Stomach (tissue), 8 donors: ENCODE measurements at regions not wholly inside any gene's neighbourhood (a gene's known extent, or its start where the extent isn't known, plus 50 kb on each side); places are given as distances from the start of the nearest gene placed in this dataset.

Source experiments
- DNase-seq, 2 donors: peaks; one replicate each; pipeline versions ENCODE4 v3.0.0 to v3.0.0-alpha.2; 2013 to 2019
- H3K27ac ChIP-seq, 5 donors: fragments of 200-600 bp in 4 of 5; sonication (generic) in 4 of 5; one replicate each; pipeline ENCODE4 v1.5.1; 2013 to 2019; ENCODE audit warnings: mild to moderate bottlenecking in 1 of 5, moderate library complexity in 1 of 5
- H3K27me3 ChIP-seq, 3 donors: fragments of 200-600 bp; sonication (generic); one replicate each; pipeline ENCODE4 v1.5.1; 2017 to 2019; ENCODE audit warnings: mixed run types in 1 of 3
- H3K36me3 ChIP-seq, 4 donors: fragments of 200-600 bp; sonication (generic); 1 replicate in 3 of 4; 2 replicates in 1 of 4; pipeline ENCODE4 v1.5.1; 2016 to 2019
- H3K4me1 ChIP-seq, 4 donors: fragments of 200-600 bp; sonication (generic); one replicate each; pipeline ENCODE4 v1.5.1; 2016 to 2019
- H3K4me3 ChIP-seq, 4 donors: fragments of 200-600 bp; sonication (generic) in 3 of 4; one replicate each; pipeline ENCODE4 v1.5.1; 2016 to 2019; ENCODE audit warnings: mild to moderate bottlenecking in 1 of 4
- H3K9me3 ChIP-seq, 4 donors: fragments of 200-600 bp; sonication (generic); one replicate each; pipeline ENCODE4 v1.5.1; 2016 to 2019
- EP300 ChIP-seq: sonication (generic); formaldehyde crosslinking; IDR thresholded peaks from one replicate; pipeline ENCODE4 v1.6.1; 2017; ENCODE audit warnings: antibody characterized with exemption
- POLR2A ChIP-seq, 4 donors: fragments of 450-650 bp; IDR thresholded peaks; one replicate each; pipeline ENCODE4 v1.6.1; 2016; ENCODE audit warnings: antibody characterized with exemption in 4 of 4, control low read depth in 2 of 4, mild to moderate bottlenecking in 1 of 4, moderate library complexity in 1 of 4
- POLR2AphosphoS5 ChIP-seq, 3 donors: sonication (generic); formaldehyde crosslinking; IDR thresholded peaks; one replicate each; pipeline ENCODE4 v1.6.1; 2016; ENCODE audit warnings: antibody characterized with exemption in 3 of 3
- WGBS, 5 donors: extraction: QIAGEN DNeasy Blood & Tissue Kit in 3 of 5; methylation state at CpG; one replicate each; pipeline versions ENCODE4 v1.1.5 to v1.1.7; 2013 to 2018; 5-methylcytosine and 5-hydroxymethylcytosine counted together
- intact Hi-C: fragments of 100-400 bp; cut with DNase I; formaldehyde crosslinking; loops from one replicate; pipeline ENCODE4 v1.15.1; 2023; ENCODE audit warnings: low total_unique reads
- TF ChIP-seq, protein P1 (sequence below), 7 experiments: fragments of 450-650 bp in 4 of 7; fragments of 200-600 bp in 3 of 7; sonication (generic) in 3 of 7; IDR thresholded peaks; one replicate each; pipeline ENCODE4 v1.5.1; 2016 to 2019; ENCODE audit warnings: antibody characterized with exemption in 7 of 7, control low read depth in 2 of 7, mild to moderate bottlenecking in 1 of 7
- donor health status: healthy with polysubstance abuse.
- donor health status: Bipolar disorder and iron deficiency.
- donor health status: healthy.

- no peak overlapping the region for H3K4me3 ChIP-seq
- peaks cover 0 to 6% (median 0%) of the 10 kb centered on the region in 3 donors for H3K27me3 ChIP-seq
- H3K36me3 ChIP-seq: no peaks in the 10 kb centered on the region
- TF ChIP-seq POLR2AphosphoS5 (IDR thresholded peaks at IDR 0.05): no peak
- H3K27ac ChIP-seq: no peak overlapping the region
- DNase-seq: no peak
- no peaks in the 10 kb centered on the region for H3K4me1 ChIP-seq
- WGBS, 5 donors: 62 to 78% (median 75%) methylated on average over 5 of the region's 5 CpGs
- intact Hi-C loops: no loop called here
- H3K9me3 ChIP-seq: no peaks in the 10 kb centered on the region
These were observed 111.7 kb upstream of the PLXNA4 start for GRCh38 chr7:132687981-132688383.

DNA sequence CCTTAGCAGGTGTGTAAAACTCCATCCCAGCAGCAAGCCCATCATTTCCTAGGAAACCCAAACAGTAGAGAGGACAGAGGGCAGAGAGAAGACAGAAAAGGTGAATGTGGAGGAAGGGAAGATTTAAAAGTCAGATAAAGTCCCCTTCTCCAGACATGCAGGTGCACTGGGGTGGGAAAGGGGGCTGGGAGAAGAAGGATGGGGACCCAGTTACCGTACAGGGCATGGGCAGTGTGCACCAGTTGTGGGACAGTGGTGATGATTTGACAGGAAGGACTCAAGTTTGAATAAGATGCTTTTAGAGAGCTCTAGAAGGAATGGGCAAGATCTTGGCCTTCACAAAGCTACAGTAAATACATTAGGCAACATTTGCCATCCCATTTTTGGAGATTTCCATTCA is 110.7 kb upstream of the PLXNA4 start:
- TF ChIP-seq POLR2A (IDR thresholded peaks at IDR 0.05) (no peak), EP300 (no peak), POLR2AphosphoS5 (IDR thresholded peaks at IDR 0.05) (no peak)
- TF ChIP-seq, protein P1, sequence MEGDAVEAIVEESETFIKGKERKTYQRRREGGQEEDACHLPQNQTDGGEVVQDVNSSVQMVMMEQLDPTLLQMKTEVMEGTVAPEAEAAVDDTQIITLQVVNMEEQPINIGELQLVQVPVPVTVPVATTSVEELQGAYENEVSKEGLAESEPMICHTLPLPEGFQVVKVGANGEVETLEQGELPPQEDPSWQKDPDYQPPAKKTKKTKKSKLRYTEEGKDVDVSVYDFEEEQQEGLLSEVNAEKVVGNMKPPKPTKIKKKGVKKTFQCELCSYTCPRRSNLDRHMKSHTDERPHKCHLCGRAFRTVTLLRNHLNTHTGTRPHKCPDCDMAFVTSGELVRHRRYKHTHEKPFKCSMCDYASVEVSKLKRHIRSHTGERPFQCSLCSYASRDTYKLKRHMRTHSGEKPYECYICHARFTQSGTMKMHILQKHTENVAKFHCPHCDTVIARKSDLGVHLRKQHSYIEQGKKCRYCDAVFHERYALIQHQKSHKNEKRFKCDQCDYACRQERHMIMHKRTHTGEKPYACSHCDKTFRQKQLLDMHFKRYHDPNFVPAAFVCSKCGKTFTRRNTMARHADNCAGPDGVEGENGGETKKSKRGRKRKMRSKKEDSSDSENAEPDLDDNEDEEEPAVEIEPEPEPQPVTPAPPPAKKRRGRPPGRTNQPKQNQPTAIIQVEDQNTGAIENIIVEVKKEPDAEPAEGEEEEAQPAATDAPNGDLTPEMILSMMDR (IDR thresholded peaks at IDR 0.05): no peak
- peaks cover 0 to 6% (median 0%) of the 10 kb centered on the region in 3 donors for H3K27me3 ChIP-seq
- WGBS, 5 donors: 77 to 91% (median 85%) methylated on average over 1 of the region's 1 CpG
- intact Hi-C loops: no loop called here
- no peak overlapping the region for H3K4me3 ChIP-seq
- H3K27ac ChIP-seq: no peak overlapping the region
- no peaks in the 10 kb centered on the region for H3K4me1 ChIP-seq
- DNase-seq: no peak
- no peaks in the 10 kb centered on the region for H3K36me3 ChIP-seq
- no peaks in the 10 kb centered on the region for H3K9me3 ChIP-seq

DNA sequence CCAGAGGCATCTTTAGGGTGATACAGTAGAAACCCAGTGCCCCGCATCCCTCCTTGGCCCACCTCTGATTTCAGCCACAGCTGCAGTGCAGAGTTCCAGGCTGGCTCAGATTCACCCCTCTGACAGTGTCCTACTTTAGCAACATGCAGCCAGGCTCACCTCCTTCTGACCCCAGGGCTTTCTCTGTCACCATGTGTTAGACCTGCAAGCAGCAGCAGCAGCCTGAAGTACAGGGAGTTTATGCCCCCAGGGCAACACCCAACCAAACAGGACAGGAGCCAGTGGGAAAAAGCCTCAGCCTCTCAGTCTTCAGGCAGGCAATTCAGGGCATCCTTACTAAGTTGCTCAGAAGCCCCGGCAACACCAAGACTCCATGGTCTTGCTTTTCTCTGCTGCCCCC is 109.0 kb upstream of the PLXNA4 start:
- H3K27me3 ChIP-seq: peaks cover 0 to 6% (median 0%) of the 10 kb centered on the region in 3 donors
- TF ChIP-seq POLR2A (IDR thresholded peaks at IDR 0.05) (no peak), EP300 (no peak), POLR2AphosphoS5 (IDR thresholded peaks at IDR 0.05) (no peak)
- TF ChIP-seq, protein P1 (IDR thresholded peaks at IDR 0.05): no peak
- no peaks in the 10 kb centered on the region for H3K4me1 ChIP-seq
- H3K27ac ChIP-seq: no peak overlapping the region
- H3K4me3 ChIP-seq: no peak overlapping the region
- H3K36me3 ChIP-seq: no peaks in the 10 kb centered on the region
- 89 to 100% (median 95%) methylated on average over 2 of the region's 2 CpGs for WGBS, 5 donors
- no peaks in the 10 kb centered on the region for H3K9me3 ChIP-seq
- intact Hi-C loops: no loop called here
- DNase-seq: no peak

DNA sequence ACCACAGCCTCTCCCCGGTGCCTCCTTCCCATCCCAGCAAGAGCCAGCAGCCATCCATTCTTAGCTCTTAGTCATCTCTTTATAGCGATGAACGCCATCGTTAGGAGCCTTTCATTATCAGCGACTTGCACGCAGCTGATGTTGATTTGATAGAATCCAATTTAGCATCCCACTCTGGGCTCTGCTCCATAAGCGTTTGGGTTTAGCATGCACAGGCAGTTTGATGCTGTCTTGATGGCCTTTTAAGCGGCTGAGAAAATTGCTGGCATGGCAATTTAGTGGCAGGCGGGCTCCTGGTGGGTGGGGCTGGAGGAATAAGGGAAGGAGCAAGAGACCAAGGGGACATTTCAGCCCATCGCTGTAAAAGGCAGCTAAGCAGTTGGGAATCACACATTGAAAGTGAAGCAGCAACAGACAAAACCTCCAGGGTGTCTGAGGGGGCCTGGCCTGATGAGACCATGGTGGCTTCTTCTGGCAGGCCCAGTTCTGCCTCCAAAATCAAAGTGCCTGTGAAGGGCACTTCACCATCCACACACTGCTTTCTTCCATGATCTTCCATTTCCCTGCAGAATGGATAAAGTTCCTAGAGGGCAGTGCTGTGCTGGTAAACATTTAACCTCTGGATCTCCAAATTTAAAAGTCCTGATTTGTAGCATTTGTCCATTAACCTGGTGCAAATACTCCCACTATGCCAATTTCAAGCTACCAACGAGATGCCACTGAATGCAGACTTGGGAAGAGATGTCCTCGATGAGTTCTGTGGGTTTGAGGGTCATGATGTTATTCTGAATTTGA is 107.8 kb upstream of the PLXNA4 start:
- peak in 1 of 2 donors; percentile 14 for DNase-seq
- no peak overlapping the region for H3K27ac ChIP-seq
- H3K4me3 ChIP-seq: no peak overlapping the region
- no peaks in the 10 kb centered on the region for H3K9me3 ChIP-seq
- WGBS, 5 donors: 91 to 94% (median 91%) methylated on average over 12 of the region's 12 CpGs
- no peaks in the 10 kb centered on the region for H3K36me3 ChIP-seq
- peaks cover 0 to 6% (median 0%) of the 10 kb centered on the region in 3 donors for H3K27me3 ChIP-seq
- TF ChIP-seq, protein P1 (IDR thresholded peaks at IDR 0.05): no peak
- TF ChIP-seq EP300 (no peak), POLR2A (IDR thresholded peaks at IDR 0.05) (no peak), POLR2AphosphoS5 (IDR thresholded peaks at IDR 0.05) (no peak)
- intact Hi-C loops: no loop called here
- no peaks in the 10 kb centered on the region for H3K4me1 ChIP-seq

- Histone ChIP-seq H3K9me3 (no peaks in the 10 kb centered on the region), H3K4me1 (no peaks in the 10 kb centered on the region), H3K27me3 (peaks cover 0 to 6% (median 0%) of the 10 kb centered on the region in 3 donors), H3K27ac (no peak overlapping the region), H3K4me3 (no peak overlapping the region), H3K36me3 (no peaks in the 10 kb centered on the region)
- intact Hi-C loops: no loop called here
- no peak for DNase-seq
- TF ChIP-seq, protein P1 (IDR thresholded peaks at IDR 0.05): no peak
- TF ChIP-seq POLR2A (IDR thresholded peaks at IDR 0.05) (no peak), POLR2AphosphoS5 (IDR thresholded peaks at IDR 0.05) (no peak), EP300 (no peak)
- WGBS, 5 donors: 83 to 97% (median 84%) methylated on average over 2 to 3 of the region's 3 CpGs
These were observed 105.7 kb upstream of the PLXNA4 start for GRCh38 chr7:132681951-132682350.
